HG03378 (cell line): ENCODE measurements at regions not wholly inside any gene's neighbourhood (a gene's known extent, or its start where the extent isn't known, plus 50 kb on each side); places are given as distances from the start of the nearest gene placed in this dataset.

ENCODE experiments used
- ATAC-seq: cut with Tn5 transposase; IDR thresholded peaks from one replicate; pipeline ENCODE4 v1.9.1; 2021; ENCODE audit warnings: mild to moderate bottlenecking, moderate library complexity; ENCODE audit not compliant: unreplicated experiment

DNA sequence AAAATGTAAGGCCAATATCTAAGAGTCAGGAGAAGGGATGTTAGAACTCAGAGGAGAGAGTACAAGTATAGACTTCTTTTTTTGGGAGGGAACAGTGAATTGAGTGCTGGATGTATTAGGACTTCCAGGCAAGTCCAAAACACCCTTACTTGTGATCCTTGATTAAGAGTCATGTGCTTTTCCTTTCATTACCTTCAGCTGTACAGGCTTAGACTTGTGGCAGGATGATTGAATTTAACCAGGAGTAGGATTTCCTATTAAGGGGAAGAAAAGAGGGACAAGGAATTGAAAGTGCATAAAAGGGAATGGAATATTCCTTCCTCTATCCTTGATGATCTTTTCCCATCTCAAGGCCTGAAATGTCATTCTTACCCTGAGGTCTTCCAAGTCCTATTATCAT, 606.7 kb downstream of the STIM2 start:
- ATAC-seq: no peak

DNA sequence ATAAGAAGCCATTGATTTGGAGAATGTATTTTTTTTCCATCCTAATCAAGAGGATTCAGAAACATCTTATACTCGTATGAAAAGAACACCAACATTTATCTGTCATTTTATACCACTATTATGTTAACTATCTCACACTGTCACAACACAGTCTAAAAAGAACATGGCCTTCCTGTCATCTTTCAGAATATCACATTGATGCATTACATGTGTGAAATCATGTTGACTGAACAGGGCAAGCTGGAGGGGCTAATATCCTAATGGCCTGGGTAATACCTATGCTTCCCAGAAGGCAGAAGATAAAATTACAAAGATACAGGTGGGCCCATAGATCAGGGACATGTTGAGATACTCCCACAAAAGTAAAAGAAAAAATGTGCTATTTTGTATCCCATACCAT, 611.7 kb downstream of the STIM2 start:
- no peak for ATAC-seq

DNA sequence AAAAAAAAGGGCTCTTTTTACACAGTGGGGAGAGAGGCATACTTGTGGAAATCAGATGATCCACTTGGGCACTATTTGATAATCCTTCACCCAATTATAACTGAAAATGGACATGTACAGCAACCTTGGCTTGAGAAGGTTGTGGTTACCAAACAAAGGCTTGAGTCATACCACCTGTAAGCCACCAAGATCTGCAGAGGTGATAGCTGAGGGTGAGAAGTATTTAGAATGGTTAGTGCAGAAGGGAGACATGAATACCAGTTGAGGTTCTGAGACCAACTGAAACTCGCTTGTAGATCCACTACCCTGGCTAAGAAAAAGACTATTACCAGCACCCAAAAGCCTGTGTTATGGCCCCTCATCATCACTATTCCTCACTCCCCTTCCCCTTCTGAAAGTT, 614.0 kb downstream of the STIM2 start:
- no peak for ATAC-seq

- no peak for ATAC-seq
Measured at GRCh38 chr4:27484216-27484615, 623.6 kb downstream of the STIM2 start.

GRCh38 chr4:27490315-27490714, 629.7 kb downstream of the STIM2 start:
- ATAC-seq: no peak

DNA sequence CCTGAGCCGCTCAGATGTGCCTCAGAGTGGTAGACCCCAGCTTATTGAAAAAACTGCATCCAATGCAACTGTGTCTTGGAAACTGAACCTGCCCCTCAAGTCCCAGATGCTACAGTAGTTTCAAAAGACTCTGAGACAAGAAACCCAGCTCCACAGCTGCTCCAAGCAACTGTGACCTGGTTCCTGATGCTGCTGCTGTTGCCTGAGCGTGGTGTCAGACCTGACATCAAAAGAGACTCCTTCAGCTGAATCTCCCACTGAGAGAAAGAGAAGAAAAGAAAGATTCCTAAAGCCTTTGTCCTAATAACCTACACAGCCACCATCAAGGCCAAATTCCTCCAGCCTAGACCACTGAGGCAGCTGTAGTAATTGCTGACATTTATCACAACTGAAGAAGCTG, 630.1 kb downstream of the STIM2 start:
- ATAC-seq: no peak

- no peak for ATAC-seq
Measured at GRCh38 chr4:27506401-27506800, 645.8 kb downstream of the STIM2 start.

DNA sequence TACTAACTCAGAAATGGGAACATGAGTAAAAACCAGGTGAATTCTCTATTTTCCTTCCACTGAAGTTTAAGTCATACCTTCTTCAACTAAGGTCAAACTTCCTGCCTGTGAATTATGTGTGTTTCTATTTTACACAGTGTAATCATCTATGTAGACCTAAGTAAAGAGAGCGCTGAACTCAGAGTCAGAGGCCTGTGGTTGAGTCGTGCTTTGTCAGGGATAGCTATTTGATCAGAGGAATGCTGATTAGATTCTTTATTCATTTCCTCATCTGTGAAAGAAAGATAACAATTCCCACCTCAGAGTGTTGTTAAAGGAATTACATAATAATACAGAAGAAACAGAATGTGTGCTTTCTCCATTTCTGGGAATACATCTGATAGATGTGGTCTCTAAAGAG, 654.1 kb downstream of the STIM2 start:
- no peak for ATAC-seq

GRCh38 chr4:27515140-27515539, 654.5 kb downstream of the STIM2 start:
- no peak for ATAC-seq

GRCh38 chr4:27518876-27519275, 658.2 kb downstream of the STIM2 start:
- ATAC-seq: no peak

DNA sequence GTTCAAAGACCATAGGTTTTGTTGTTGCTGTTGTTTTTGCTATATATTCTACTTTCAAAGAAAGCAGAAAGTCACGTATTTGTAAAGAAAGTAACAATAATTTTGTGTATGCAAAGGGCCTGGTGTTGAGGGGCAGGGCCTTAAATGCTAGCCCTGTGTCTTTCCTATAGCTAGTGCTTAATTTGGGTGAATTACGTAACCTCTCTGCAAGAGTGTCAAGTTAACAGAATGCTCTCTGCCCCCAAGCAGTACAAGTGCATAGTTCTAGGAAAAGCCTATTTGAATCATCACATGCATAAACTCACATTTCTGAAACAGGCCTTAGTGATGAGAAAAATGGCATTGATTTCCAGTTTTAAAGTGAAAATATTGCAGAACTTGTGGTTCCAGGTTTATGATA, 663.6 kb downstream of the STIM2 start:
- no peak for ATAC-seq

- ATAC-seq: no peak
Measured at GRCh38 chr4:27534488-27534887, 673.8 kb downstream of the STIM2 start.

DNA sequence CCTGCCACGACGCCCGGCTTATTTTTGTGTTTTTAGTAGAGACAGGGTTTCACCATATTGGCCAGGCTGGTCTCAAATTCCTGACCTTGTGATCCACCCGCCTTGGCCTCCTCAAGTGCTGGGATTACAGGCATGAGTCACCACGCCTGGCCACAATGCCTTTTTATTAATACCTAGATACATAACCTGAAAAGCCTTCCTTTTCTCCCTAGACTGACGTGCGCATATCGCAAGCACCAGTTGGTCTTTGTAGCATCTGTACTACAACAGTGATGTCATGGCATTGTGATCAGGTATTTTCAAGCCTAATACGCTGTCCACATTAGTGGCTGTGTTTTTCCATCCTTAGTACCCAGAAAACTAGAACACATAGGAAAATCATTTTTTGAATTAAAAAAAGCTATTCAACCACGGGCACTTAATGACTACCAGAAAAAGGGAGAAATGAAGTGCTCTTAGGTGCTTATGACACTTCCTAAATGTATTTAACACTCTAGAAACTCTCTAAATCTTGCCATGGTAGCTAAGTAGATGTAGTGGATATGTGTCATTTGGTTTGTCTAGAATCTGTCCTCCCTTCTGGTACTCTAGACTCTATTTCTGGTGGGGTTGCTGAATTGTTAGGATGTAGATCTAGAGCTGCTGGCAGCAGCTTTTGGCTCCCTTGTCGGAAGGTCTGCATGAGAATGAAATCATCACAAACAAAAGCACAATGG, 707.8 kb downstream of the STIM2 start:
- ATAC-seq: no peak

GRCh38 chr4:27568952-27569319, 708.3 kb downstream of the STIM2 start:
- no peak for ATAC-seq

GRCh38 chr4:27574743-27575142, 714.1 kb downstream of the STIM2 start:
- no peak for ATAC-seq

- no peak for ATAC-seq
Measured at GRCh38 chr4:27577951-27578350, 717.3 kb downstream of the STIM2 start.

GRCh38 chr4:27592738-27593137, 732.1 kb downstream of the STIM2 start:
- no peak for ATAC-seq

- ATAC-seq: no peak
Measured at GRCh38 chr4:27594922-27595321, 734.3 kb downstream of the STIM2 start.

DNA sequence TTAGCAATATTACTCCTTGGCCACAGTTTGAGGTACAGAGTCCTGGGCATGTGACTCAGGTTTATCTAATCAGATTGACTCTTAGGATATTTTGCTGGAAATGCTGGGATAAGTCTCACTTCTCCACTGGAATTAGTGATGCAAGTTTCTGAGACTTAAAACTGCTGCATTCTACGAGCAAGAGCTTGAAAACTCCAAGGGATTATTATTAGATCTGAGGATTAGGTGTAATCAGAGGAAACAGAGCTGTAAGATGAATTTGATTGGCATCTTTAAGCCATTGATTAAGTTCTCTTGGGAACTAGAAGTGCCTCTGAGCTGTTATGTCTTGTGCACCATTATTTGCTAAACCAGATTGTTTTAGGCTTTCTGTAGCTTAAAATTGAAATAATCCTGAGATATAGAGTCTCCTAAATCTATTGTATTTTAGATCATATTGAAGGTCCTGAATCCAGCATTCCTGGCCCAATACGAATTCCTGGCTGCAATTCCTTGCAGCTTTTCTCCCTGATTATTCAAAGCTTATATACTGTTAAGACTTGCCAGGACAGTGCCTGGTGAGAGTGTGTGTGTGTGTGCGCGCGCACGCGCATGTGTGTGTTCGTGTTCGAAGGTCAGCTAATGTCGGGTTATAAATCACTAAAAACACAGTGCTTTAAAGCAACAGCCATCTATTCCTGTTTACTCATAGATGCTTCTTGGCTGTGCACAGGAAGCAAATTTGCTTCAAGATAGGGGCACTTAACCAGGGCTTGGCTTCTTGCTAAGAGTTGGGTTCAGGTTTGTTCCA, 735.1 kb downstream of the STIM2 start:
- no peak for ATAC-seq

- ATAC-seq: no peak
Measured at GRCh38 chr4:27602172-27602571, 741.5 kb downstream of the STIM2 start.

DNA sequence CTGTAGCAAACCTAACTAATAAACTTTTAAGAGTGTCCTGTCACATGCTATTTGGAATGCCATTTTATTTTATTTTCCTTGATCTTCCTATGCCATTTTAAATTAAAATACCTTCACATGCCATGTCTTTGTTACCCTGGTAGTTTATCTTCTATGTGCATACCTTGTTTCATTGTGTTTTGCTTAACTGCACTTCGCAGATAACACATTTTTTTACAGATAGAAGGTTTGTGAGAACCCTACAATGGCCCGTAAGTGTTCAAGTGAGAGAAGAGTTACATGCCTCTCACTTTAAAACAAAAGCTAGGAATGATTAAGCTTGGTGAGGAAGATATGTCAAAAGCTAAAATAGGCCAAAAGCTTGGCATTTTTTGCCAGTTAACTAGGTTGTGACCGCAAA, 744.1 kb downstream of the STIM2 start:
- ATAC-seq: no peak

- ATAC-seq: no peak
Measured at GRCh38 chr4:27616166-27616565, 755.5 kb downstream of the STIM2 start.

- no peak for ATAC-seq
Measured at GRCh38 chr4:27619435-27619834, 758.8 kb downstream of the STIM2 start.
